ENCODE measurements at regions not wholly inside any gene's neighbourhood (a gene's known extent, or its start where the extent isn't known, plus 50 kb on each side); places are given as distances from the start of the nearest gene placed in this dataset.

- ATAC-seq (replicated peaks) = no peak
- Mint-ChIP-seq H3K4me1 (ENCODE audit: low read depth in 2 of 2) (no peaks in the 10 kb centered on the region), H3K27ac (no peak overlapping the region), H3K4me3 (no peak overlapping the region), H3K36me3 (ENCODE audit: insufficient read depth) (no peaks in the 10 kb centered on the region), H3K9me3 (peaks cover 3 to 8% of the 10 kb centered on the region in 2 donors), H3K27me3 (no peaks in the 10 kb centered on the region)
- no peak for DNase-seq
These were observed 312.4 kb downstream of the RSL24D1 start for GRCh38 chr15:54884312-54884711.

GRCh38 chr15:54859982-54860381, 336.8 kb downstream of the RSL24D1 start:
- Mint-ChIP-seq H3K4me1 (ENCODE audit: low read depth in 2 of 2) (no peaks in the 10 kb centered on the region), H3K36me3 (ENCODE audit: insufficient read depth) (no peaks in the 10 kb centered on the region), H3K27ac (no peak overlapping the region), H3K4me3 (no peak overlapping the region), H3K9me3 (peaks cover 2 to 28% of the 10 kb centered on the region in 2 donors), H3K27me3 (no peaks in the 10 kb centered on the region)
- DNase-seq = no peak
- no peak for ATAC-seq (replicated peaks)

- no peak for DNase-seq
- no peaks in the 10 kb centered on the region for H3K27me3 Mint-ChIP-seq
- no peaks in the 10 kb centered on the region for H3K36me3 Mint-ChIP-seq (ENCODE audit: insufficient read depth)
- no peak overlapping the region for H3K27ac Mint-ChIP-seq
- no peaks in the 10 kb centered on the region for H3K4me1 Mint-ChIP-seq (ENCODE audit: low read depth in 2 of 2)
- H3K9me3 Mint-ChIP-seq = peaks cover 2 to 17% of the 10 kb centered on the region in 2 donors
- no peak for ATAC-seq (replicated peaks)
- no peak overlapping the region for H3K4me3 Mint-ChIP-seq
These were observed 342.1 kb downstream of the RSL24D1 start for GRCh38 chr15:54854667-54855066.

- H3K27me3 Mint-ChIP-seq = peaks cover 0 to 9% of the 10 kb centered on the region in 2 donors
- DNase-seq = no peak
- H3K9me3 Mint-ChIP-seq = peaks cover 0 to 7% of the 10 kb centered on the region in 2 donors
These were observed 346.6 kb downstream of the RSL24D1 start for GRCh38 chr15:54850101-54850500.

GRCh38 chr15:54843006-54843405, 353.7 kb downstream of the RSL24D1 start:
- Mint-ChIP-seq H3K27me3 (peaks cover 0 to 15% of the 10 kb centered on the region in 2 donors), H3K4me1 (ENCODE audit: low read depth in 2 of 2) (no peaks in the 10 kb centered on the region), H3K4me3 (no peak overlapping the region), H3K9me3 (no peaks in the 10 kb centered on the region), H3K36me3 (ENCODE audit: insufficient read depth) (no peaks in the 10 kb centered on the region), H3K27ac (no peak overlapping the region)
- no peak for ATAC-seq (replicated peaks)
- DNase-seq = no peak

More at GRCh38 chr15:54850101-54850500, 346.6 kb downstream of the RSL24D1 start:
- ATAC-seq (replicated peaks) = no peak
- H3K4me3 Mint-ChIP-seq = no peak overlapping the region
- no peaks in the 10 kb centered on the region for H3K4me1 Mint-ChIP-seq (ENCODE audit: low read depth in 2 of 2)
- H3K27ac Mint-ChIP-seq = no peak overlapping the region
- no peaks in the 10 kb centered on the region for H3K36me3 Mint-ChIP-seq (ENCODE audit: insufficient read depth)

- Mint-ChIP-seq H3K27ac (no peak overlapping the region), H3K27me3 (peaks cover 0 to 7% of the 10 kb centered on the region in 2 donors), H3K36me3 (ENCODE audit: insufficient read depth) (no peaks in the 10 kb centered on the region), H3K4me1 (ENCODE audit: low read depth in 2 of 2) (no peaks in the 10 kb centered on the region), H3K4me3 (no peak overlapping the region), H3K9me3 (no peaks in the 10 kb centered on the region)
- DNase-seq (no peak), ATAC-seq (replicated peaks) (no peak)
These were observed 354.9 kb downstream of the RSL24D1 start for GRCh38 chr15:54841701-54842305.

- Mint-ChIP-seq H3K4me1 (ENCODE audit: low read depth in 2 of 2) (no peaks in the 10 kb centered on the region), H3K27me3 (peaks cover 0 to 6% of the 10 kb centered on the region in 2 donors)
These were observed 355.9 kb downstream of the RSL24D1 start for GRCh38 chr15:54840621-54841398.

GRCh38 chr15:54839379-54839778, 357.4 kb downstream of the RSL24D1 start:
- peaks cover 6 to 15% of the 10 kb centered on the region in 2 donors for H3K27me3 Mint-ChIP-seq
- no peaks in the 10 kb centered on the region for H3K4me1 Mint-ChIP-seq (ENCODE audit: low read depth in 2 of 2)
- peaks cover 0 to 9% of the 10 kb centered on the region in 2 donors for H3K9me3 Mint-ChIP-seq
- no peak for DNase-seq
- H3K4me3 Mint-ChIP-seq = no peak overlapping the region
- no peaks in the 10 kb centered on the region for H3K36me3 Mint-ChIP-seq (ENCODE audit: insufficient read depth)
- ATAC-seq (replicated peaks) = no peak
- H3K27ac Mint-ChIP-seq = no peak overlapping the region

More at GRCh38 chr15:54840621-54841398, 355.9 kb downstream of the RSL24D1 start:
- ATAC-seq (replicated peaks) (no peak), DNase-seq (no peak)
- H3K36me3 Mint-ChIP-seq (ENCODE audit: insufficient read depth) = no peaks in the 10 kb centered on the region
- H3K4me3 Mint-ChIP-seq = no peak overlapping the region
- H3K27ac Mint-ChIP-seq = no peak overlapping the region
- H3K9me3 Mint-ChIP-seq = peaks cover 0 to 1% of the 10 kb centered on the region in 2 donors

- DNase-seq (no peak), ATAC-seq (replicated peaks) (no peak)
- Mint-ChIP-seq H3K27me3 (peaks cover 6 to 15% of the 10 kb centered on the region in 2 donors), H3K9me3 (peaks cover 0 to 9% of the 10 kb centered on the region in 2 donors), H3K27ac (no peak overlapping the region), H3K4me3 (no peak overlapping the region), H3K4me1 (ENCODE audit: low read depth in 2 of 2) (no peaks in the 10 kb centered on the region), H3K36me3 (ENCODE audit: insufficient read depth) (no peaks in the 10 kb centered on the region)
These were observed 360.5 kb downstream of the RSL24D1 start for GRCh38 chr15:54836052-54836795.

GRCh38 chr15:54829821-54830220, 366.9 kb downstream of the RSL24D1 start:
- ATAC-seq (replicated peaks) (no peak), DNase-seq (no peak)
- no peaks in the 10 kb centered on the region for H3K9me3 Mint-ChIP-seq
- no peak overlapping the region for H3K27ac Mint-ChIP-seq
- H3K4me1 Mint-ChIP-seq (ENCODE audit: low read depth in 2 of 2) = no peaks in the 10 kb centered on the region
- no peaks in the 10 kb centered on the region for H3K27me3 Mint-ChIP-seq
- H3K36me3 Mint-ChIP-seq (ENCODE audit: insufficient read depth) = no peaks in the 10 kb centered on the region
- H3K4me3 Mint-ChIP-seq = no peak overlapping the region

- H3K27ac Mint-ChIP-seq = no peak overlapping the region
- DNase-seq (no peak), ATAC-seq (replicated peaks) (no peak)
- no peak overlapping the region for H3K4me3 Mint-ChIP-seq
- H3K27me3 Mint-ChIP-seq = no peaks in the 10 kb centered on the region
- H3K9me3 Mint-ChIP-seq = peaks cover 1 to 6% of the 10 kb centered on the region in 2 donors
- H3K36me3 Mint-ChIP-seq (ENCODE audit: insufficient read depth) = no peaks in the 10 kb centered on the region
- H3K4me1 Mint-ChIP-seq (ENCODE audit: low read depth in 2 of 2) = no peaks in the 10 kb centered on the region
These were observed 375.9 kb downstream of the RSL24D1 start for GRCh38 chr15:54820811-54821210.

GRCh38 chr15:54820098-54820497, 376.6 kb downstream of the RSL24D1 start:
- ATAC-seq (replicated peaks) (no peak), DNase-seq (no peak)
- no peaks in the 10 kb centered on the region for H3K36me3 Mint-ChIP-seq (ENCODE audit: insufficient read depth)
- H3K27ac Mint-ChIP-seq = no peak overlapping the region
- peaks cover 7 to 9% of the 10 kb centered on the region in 2 donors for H3K9me3 Mint-ChIP-seq
- no peaks in the 10 kb centered on the region for H3K27me3 Mint-ChIP-seq
- no peak overlapping the region for H3K4me3 Mint-ChIP-seq
- H3K4me1 Mint-ChIP-seq (ENCODE audit: low read depth in 2 of 2) = no peaks in the 10 kb centered on the region

GRCh38 chr15:54816401-54816800, 380.3 kb downstream of the RSL24D1 start:
- ATAC-seq (replicated peaks) = no peak

More at GRCh38 chr15:54816401-54816800, 380.3 kb downstream of the RSL24D1 start:
- Mint-ChIP-seq H3K36me3 (ENCODE audit: insufficient read depth) (no peaks in the 10 kb centered on the region), H3K9me3 (peaks cover 7 to 8% of the 10 kb centered on the region in 2 donors), H3K27ac (no peak overlapping the region), H3K27me3 (no peaks in the 10 kb centered on the region), H3K4me1 (ENCODE audit: low read depth in 2 of 2) (no peaks in the 10 kb centered on the region), H3K4me3 (no peak overlapping the region)
- DNase-seq = no peak
